ENCODE measurements at regions not wholly inside any gene's neighbourhood (a gene's known extent, or its start where the extent isn't known, plus 50 kb on each side); places are given as distances from the start of the nearest gene placed in this dataset.
"Not testable (repeated sequence)": the region's sequence is repeated elsewhere in the genome, so short reads cannot be mapped to it uniquely, and the experiment has no call there.

DNA sequence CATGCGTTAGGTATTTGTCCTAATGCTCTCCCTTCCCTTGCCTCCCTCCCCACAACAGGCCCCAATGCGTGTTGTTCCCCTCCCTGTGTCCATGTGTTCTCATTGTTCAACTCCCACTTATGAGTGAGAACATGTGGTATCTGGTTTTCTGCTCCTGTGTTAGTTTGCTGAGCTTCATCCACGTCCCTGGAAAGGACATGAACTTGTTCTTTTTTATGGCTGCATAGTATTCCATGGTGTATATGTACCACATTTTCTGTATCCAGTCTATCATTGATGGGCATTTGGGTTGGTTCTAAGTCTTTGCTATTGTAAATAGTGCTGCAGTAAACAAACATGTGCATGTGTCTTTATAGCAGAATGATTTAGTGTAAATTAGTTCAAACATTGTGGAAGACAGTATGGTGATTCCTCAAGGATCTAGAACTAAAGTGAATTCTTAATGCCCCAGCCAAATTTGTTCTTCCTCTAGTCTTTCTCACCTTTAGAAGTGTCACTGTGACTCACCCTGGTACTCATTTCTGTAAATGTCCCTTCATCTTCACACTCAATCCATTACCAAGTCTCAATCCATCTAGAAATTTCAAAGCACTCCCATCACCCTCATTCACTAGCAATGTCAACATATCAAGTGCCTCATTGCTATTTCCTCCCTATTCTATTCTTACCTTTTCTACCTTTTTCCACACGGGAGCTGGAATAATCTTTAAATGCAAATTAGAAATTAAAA lies 123.9 kb downstream of the MREG start:
- not testable (repeated sequence) for H3K4me3 ChIP-seq (ENCODE audit: insufficient read depth, low read length)

DNA sequence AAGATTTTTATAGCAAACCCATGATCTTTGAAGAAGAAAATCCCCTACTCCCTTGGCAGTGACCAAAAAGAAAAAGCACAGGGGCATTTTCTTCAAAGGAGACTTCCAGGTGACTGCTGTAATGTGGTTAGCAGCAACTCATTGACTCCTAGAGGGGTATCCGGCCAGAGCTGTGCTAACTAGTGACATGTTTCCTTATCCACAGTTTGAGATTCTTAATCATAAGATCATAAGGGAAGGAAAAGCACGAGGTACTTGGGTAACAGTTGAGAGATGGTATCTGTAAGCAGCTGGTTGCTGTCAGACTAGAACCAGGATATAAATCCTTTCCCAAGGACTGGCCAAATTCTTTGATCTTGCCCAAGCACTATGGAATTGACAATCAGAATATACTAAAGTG lies 124.7 kb downstream of the MREG start:
- Histone ChIP-seq H3K9me3 (ENCODE audit: low read depth, low read length) (no peaks in the 10 kb centered on the region), H3K4me2 (ENCODE audit: insufficient read depth, low read length) (no peak overlapping the region), H3K4me3 (ENCODE audit: insufficient read depth, low read length) (no peak overlapping the region), H2AFZ (ENCODE audit: low read length) (peak overlapping the region; percentile 28), H3K27me3 (ENCODE audit: insufficient read depth, low read length) (no peaks in the 10 kb centered on the region), H3K4me1 (ENCODE audit: insufficient read depth, low read length) (peaks cover 25% of the 10 kb centered on the region), H3K27ac (ENCODE audit: low read depth, low read length) (no peak overlapping the region), H3K36me3 (ENCODE audit: insufficient read depth, low read length) (no peaks in the 10 kb centered on the region), H3K79me2 (ENCODE audit: insufficient read depth, low read length) (no peaks in the 10 kb centered on the region), H4K20me1 (ENCODE audit: insufficient read depth, low read length) (no peaks in the 10 kb centered on the region)
- TF ChIP-seq, protein P1, sequence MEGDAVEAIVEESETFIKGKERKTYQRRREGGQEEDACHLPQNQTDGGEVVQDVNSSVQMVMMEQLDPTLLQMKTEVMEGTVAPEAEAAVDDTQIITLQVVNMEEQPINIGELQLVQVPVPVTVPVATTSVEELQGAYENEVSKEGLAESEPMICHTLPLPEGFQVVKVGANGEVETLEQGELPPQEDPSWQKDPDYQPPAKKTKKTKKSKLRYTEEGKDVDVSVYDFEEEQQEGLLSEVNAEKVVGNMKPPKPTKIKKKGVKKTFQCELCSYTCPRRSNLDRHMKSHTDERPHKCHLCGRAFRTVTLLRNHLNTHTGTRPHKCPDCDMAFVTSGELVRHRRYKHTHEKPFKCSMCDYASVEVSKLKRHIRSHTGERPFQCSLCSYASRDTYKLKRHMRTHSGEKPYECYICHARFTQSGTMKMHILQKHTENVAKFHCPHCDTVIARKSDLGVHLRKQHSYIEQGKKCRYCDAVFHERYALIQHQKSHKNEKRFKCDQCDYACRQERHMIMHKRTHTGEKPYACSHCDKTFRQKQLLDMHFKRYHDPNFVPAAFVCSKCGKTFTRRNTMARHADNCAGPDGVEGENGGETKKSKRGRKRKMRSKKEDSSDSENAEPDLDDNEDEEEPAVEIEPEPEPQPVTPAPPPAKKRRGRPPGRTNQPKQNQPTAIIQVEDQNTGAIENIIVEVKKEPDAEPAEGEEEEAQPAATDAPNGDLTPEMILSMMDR (IDR thresholded peaks at IDR 0.05; ENCODE audit: extremely low read depth, low read depth, low read length) = no peak
- DNase-seq (ENCODE audit: insufficient read length, low spot score, missing footprints) = no peak

More for the DNA sequence above, 123.9 kb downstream of the MREG start:
- not testable (repeated sequence) for H3K36me3 ChIP-seq (ENCODE audit: insufficient read depth, low read length); H3K27me3 ChIP-seq (ENCODE audit: insufficient read depth, low read length); H2AFZ ChIP-seq (ENCODE audit: low read length); H3K4me2 ChIP-seq (ENCODE audit: insufficient read depth, low read length); H3K27ac ChIP-seq (ENCODE audit: low read depth, low read length); H3K79me2 ChIP-seq (ENCODE audit: insufficient read depth, low read length); H4K20me1 ChIP-seq (ENCODE audit: insufficient read depth, low read length); DNase-seq (ENCODE audit: insufficient read length, low spot score, missing footprints); H3K9me3 ChIP-seq (ENCODE audit: low read depth, low read length)
- H3K4me1 ChIP-seq (ENCODE audit: insufficient read depth, low read length) = peaks cover 18% of the 10 kb centered on the region

DNA sequence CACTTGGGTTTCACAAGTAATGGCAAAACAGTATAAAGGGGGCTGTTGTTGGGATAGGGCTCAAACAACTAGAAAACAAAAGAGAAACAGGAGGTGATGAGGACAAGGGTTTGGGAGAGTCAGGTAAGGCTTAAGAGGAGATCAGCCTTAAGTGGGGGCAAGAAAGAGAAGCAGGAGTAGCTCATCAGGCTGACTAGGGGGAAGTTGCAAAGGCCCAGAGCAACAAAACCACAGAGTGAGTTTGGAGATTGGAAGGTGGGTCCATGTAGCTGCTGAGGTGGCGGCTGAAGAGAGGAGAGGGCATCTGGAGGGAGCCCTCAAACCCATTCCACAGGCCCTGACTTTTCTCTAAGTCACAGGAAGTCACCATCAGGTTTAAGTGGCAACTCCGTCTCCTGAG lies 126.0 kb downstream of the MREG start:
- Histone ChIP-seq H3K36me3 (ENCODE audit: insufficient read depth, low read length) (no peaks in the 10 kb centered on the region), H3K4me3 (ENCODE audit: insufficient read depth, low read length) (no peak overlapping the region), H3K9me3 (ENCODE audit: low read depth, low read length) (no peaks in the 10 kb centered on the region), H3K4me2 (ENCODE audit: insufficient read depth, low read length) (no peak overlapping the region), H3K27ac (ENCODE audit: low read depth, low read length) (no peak overlapping the region), H3K27me3 (ENCODE audit: insufficient read depth, low read length) (no peaks in the 10 kb centered on the region), H3K79me2 (ENCODE audit: insufficient read depth, low read length) (no peaks in the 10 kb centered on the region), H2AFZ (ENCODE audit: low read length) (no peak overlapping the region), H3K4me1 (ENCODE audit: insufficient read depth, low read length) (peaks cover 28% of the 10 kb centered on the region), H4K20me1 (ENCODE audit: insufficient read depth, low read length) (no peaks in the 10 kb centered on the region)
- TF ChIP-seq, protein P1 (IDR thresholded peaks at IDR 0.05; ENCODE audit: extremely low read depth, low read depth, low read length) = no peak
- no peak for DNase-seq (ENCODE audit: insufficient read length, low spot score, missing footprints)

DNA sequence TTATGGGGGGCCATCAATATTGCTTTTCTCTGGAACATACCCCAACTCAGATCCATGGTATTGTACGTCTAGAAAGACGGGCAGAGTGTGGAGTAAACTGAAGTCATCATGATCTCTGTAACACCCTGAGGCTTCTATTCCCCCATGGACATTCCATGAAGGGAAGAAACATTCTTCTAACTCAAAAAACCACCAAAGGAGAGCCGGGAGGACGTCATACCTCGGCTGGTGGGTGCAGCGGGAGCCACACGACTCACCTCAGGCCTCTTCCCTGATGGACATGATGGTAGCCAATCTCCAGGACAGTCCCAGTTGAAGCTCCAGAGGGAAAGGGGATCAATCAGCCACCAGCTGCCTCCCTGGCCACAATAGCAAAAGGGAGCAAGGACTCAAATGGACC lies 127.3 kb downstream of the MREG start:
- H3K4me3 ChIP-seq (ENCODE audit: insufficient read depth, low read length) = no peak overlapping the region
- peak overlapping the region; percentile 95 for H3K27ac ChIP-seq (ENCODE audit: low read depth, low read length)
- peaks cover 39% of the 10 kb centered on the region for H3K4me1 ChIP-seq (ENCODE audit: insufficient read depth, low read length)
- no peaks in the 10 kb centered on the region for H3K79me2 ChIP-seq (ENCODE audit: insufficient read depth, low read length)
- H4K20me1 ChIP-seq (ENCODE audit: insufficient read depth, low read length) = no peaks in the 10 kb centered on the region
- H3K27me3 ChIP-seq (ENCODE audit: insufficient read depth, low read length) = no peaks in the 10 kb centered on the region
- TF ChIP-seq, protein P1 (IDR thresholded peaks at IDR 0.05; ENCODE audit: extremely low read depth, low read depth, low read length) = no peak
- no peaks in the 10 kb centered on the region for H3K9me3 ChIP-seq (ENCODE audit: low read depth, low read length)
- no peaks in the 10 kb centered on the region for H3K36me3 ChIP-seq (ENCODE audit: insufficient read depth, low read length)
- no peak for DNase-seq (ENCODE audit: insufficient read length, low spot score, missing footprints)
- H2AFZ ChIP-seq (ENCODE audit: low read length) = no peak overlapping the region
- no peak overlapping the region for H3K4me2 ChIP-seq (ENCODE audit: insufficient read depth, low read length)

Data from osteoblast (primary cell).